Right renal cortex interstitium (tissue), 3 donors: ENCODE measurements at regions not wholly inside any gene's neighbourhood (a gene's known extent, or its start where the extent isn't known, plus 50 kb on each side); places are given as distances from the start of the nearest gene placed in this dataset.

Experiments
- DNase-seq, 3 donors: peaks; one replicate each; pipeline ENCODE4 v3.0.0-alpha.2; 2013; ENCODE audit warnings: low read depth in 3 of 3, low spot score in 2 of 3

DNA sequence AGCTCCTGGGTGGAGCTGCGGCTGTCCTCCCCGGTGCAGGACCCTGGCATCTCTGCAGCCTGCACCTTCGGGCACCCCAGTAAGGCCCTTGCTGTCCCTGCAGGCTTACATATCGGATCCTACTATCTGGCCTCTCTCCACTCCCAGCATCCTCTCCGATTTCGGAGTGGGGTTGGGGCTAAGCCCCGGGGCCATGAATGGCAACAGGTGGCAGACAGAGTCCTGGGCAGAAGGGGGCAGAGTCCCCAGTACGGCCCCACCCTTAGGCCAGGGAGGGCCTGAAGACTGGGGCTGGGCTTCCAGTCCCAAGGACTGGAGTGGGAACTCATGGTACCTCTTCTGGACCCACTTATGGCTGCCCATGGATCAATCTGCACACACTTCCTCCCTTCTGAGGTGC, 180.4 kb upstream of the MC4R start:
- no peak for DNase-seq

DNA sequence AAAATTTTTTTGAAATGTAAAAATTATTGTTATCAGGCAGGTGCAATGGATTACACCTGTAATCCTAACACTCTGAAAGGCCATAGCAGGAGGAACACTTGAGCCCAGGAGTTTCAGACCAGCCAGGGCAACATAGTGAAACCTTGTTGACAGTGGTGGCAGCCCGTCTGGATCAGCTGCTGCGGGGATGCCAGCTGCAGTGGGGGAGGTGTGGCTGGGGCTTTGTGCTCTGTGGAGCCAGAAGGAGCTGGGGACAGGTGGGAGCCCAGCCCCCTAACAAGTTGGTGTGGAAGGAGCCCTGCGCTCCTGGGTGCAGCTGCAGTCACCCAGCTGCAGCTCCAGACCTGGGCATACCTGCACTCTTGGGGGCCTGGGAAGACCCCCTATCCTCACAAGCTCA, 182.4 kb upstream of the MC4R start:
- no peak for DNase-seq

DNA sequence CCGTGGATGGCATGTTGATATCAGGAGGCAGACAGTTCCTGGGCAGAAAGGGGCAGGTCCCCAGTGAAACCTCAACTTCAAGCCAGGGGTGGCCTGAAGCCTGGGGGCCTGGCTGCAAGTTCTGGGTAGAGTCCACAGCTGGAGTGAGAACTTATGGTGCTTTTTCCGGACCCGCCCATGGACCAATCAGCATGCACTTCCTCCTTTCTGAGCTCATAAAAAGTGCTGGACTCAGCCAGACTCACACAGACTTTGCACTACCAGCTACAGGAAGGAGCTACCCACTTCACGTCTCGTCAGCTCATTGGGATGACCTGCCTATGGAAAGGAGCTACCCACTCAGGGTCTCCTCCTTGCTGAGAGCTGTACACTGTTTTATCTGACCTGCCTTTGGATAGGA, 183.1 kb upstream of the MC4R start:
- no peak for DNase-seq

DNA sequence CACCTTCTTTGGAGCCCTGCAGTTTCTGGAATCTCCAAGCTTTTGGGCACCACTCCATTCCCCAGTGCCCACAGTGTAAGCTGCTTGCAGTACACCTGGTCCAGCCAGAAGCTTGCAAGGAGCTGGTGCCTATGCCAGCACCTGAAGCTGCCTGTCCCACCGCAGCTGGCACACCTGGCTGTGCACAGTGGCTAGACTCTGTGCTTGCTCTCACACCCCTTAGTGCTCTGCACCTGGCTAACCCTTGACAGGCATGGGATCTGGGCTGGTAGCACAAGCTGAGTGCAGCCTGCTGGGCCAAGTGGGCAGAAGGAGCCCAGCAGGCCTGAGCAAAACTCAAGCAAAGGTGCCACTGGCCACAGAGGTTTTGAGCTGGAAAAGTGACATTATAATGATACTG, 183.8 kb upstream of the MC4R start:
- DNase-seq = no peak

DNA sequence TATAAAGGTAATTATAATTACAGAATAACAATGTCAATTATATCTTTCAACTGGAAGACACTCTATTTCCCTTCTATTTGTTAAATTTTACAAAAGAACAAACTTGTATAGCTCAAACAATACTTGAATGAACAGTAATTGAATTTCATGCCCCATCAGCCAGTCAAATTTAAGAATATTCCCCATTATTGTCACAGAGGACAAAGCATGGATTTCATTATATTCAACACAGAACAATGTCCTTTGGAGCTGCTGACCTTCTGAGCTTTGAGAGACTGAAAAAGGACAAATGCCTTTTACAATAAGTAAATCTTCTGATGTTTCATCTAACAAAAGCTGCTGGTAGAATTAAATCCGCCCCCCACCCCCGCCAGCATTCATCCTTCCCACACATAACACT, 187.5 kb upstream of the MC4R start:
- DNase-seq = no peak

DNA sequence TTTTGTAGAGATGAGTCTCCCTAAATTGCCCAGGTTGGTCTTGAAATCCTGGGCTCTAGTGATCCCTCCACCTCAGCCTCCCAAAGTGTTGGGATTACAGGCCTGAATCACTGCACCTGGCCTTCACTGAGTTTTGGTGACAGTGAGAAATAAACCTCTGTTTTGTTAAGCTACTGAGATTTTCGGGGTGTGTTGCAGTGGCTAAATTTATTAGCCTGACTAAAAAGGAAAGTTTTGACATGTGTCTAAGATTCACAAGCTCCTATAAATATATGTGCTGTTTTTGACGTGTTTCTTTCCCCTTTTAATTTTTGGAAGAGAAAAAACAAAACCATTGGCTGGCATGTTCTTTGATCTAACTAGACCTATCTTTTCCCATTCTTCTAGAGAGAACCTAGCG, 190.5 kb upstream of the MC4R start:
- no peak for DNase-seq

DNA sequence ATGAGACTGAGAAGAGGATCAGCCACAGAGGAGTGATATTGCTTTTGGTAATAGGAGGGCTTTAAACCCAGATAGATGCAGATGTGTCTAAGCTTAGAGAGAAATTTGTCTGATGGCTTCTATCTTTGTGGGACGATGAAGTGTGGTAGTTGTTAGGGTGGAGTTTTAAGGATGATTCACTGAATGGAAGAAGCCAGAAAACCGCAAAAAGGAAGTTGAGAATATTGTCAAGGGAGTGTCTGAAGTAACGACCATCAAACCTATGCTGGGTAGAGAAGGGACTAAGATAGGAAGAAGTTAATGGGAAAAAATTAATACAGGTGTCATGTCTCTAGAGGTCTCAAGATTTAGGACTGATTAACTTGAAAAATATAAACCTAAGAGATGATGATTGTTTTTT, 195.6 kb upstream of the MC4R start:
- DNase-seq = no peak

DNA sequence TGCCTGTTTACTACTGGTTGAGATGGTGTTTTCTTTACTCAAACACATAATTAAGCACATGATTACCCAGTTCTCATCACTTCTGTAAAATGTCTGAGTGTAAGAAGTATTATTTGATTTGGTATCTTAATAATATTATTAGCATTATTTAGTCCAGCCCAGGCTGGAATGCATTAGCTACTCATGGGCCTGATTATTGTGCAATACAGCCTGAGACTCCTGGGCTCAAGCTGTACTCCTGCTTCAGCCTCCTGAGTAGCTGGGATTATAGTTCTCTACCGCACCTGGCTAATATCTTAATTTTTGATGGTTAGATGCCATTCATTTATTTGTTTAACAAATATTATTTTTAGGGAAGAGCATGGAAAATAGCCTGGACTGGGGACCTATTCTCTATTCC, 197.6 kb upstream of the MC4R start:
- DNase-seq = no peak

DNA sequence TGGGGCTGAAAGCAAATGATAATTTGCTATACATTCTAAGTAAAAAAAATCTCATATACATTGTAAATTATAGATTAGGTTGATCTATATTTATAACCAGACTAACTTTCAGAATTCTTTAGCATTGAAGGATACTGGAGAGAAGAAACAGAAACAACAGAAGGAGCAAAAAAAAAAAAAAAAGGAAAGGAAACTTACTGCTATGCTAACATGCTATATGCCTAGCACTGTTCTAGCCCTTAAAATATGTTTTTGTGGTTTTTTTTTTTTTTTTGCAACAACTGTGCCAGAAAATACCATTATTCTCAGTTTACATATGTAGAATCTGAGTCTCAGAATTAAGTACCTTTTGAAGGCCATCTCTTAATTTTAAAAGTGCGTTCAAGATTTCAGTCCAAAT, 204.9 kb upstream of the MC4R start:
- DNase-seq = no peak

DNA sequence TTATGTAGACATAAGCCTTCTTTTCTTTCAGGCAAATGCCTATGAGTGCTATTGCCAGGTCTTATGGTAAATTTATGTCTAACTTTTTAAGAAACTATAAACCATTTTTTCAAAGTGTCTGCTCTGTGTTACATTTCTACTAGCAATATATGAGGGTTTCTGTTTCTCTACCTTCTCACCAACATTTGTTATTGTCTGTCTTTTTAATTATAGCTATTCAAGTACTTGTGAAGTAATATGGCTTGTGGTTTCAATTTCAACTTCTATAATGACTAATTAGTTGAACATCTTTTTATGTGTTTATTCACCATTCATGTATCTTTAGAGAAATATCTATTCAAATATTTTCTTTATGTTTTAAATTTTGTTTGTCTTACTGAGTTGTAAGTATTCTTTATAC, 213.1 kb upstream of the MC4R start:
- DNase-seq = no peak

DNA sequence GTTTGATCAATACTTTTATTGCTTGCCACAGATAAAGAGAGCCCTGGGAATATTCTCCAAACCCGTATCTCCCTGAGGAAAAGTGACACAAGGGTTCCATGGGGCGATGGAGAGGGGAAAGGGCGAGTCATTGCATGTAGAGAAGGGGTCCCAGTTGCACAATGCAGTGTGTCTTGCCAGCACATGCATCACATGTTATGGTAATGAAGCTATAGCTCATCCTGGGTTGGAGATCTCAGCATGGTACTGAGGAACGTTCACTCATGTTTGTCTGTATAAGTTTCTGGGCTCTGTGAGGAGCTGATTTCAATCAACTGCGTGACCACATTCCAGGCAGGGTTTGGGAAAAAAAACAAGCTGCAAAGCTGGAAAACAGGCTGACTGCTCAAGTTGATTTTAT, 220.7 kb upstream of the MC4R start:
- DNase-seq = no peak

DNA sequence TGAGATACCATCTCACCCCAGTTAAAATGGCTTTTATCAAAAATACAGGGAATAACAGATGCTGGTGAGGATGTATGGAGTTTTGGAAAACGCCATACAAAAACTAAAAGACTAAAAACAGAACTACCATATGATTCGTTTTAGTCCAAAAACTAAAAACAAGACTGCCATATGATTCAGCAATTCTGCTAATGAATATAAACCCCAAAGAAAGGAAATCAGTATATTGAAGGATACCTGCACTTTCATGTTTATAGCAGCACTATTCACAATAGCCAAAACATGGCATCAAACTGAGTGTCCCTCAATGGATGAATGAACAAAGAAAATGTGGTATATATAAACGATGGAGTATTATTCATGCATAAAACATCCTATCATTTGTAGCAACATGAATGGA, 224.4 kb upstream of the MC4R start:
- DNase-seq = no peak

DNA sequence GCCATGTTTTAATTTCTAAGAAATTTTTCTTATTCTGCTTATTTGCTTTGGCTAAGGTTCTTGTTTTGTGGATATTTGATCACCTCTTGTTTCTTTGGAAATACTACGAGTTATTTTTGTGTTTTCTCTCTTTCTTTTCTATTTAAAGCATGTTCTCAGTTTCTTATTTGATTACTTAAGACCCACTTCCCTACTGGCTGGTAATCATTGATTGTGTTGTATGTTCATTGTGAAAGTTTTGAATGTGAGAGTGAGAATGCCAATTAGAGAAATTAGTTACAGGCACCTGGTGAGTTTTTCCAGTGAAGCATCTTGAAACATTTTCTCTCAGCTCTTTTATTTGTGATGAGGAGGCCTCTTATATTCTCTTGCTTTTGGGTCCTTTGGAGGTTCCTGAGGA, 226.7 kb upstream of the MC4R start:
- no peak for DNase-seq

DNA sequence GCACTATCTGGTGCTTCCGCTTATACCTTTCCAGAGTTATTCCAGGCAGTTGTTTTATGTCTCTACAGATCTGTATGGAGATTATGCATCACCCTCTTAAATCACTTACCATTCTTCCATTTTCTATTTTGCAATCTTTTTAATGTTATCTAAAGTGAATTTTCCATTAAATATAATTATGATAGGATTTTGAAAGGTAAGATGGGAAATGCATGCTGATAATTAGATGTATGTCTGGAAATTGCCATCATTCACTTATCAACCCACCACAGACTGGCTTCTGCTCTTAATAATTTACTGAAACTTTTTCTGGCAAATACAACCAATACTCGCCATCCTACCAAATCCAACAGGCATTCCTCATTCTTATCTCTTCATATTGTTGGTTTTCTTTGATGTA, 227.4 kb upstream of the MC4R start:
- DNase-seq = no peak

DNA sequence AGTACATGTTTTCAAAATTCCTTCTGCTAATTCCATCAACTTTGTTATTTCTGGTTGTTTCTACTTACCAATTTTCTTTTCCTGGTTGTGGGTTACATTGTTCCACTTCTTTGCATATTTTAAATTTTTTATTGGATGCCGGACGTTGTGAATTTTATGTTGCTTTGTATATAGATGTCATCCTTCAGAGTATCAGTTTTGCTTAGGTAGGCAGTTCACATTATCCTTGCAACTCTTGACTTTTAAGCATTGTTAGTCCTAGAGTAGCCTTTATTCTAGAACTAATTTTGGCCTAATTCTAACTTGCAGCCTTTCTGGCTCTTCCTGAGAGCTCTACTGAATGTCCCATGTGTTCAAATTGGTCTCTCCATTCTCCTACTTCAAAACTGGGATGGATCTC, 228.7 kb upstream of the MC4R start:
- DNase-seq = no peak

DNA sequence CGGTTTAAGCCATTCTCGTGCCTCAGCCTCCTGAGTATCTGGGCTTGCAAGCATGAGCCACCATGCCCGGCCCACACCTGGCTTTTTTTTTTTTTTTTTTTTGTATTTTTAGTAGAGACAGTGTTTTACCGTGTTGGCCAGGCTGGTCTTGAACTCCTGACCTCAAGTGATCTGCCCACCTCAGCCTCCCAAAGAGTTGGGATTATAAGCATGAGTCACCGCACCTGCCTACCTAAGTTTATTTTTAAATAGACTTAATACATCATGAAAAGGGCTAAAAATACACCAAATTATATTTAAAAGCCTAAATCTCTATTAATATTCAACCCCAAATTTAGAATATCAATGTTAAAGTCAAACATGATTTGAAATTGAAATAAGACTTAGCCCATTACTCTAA, 250.8 kb upstream of the MC4R start:
- DNase-seq = no peak

DNA sequence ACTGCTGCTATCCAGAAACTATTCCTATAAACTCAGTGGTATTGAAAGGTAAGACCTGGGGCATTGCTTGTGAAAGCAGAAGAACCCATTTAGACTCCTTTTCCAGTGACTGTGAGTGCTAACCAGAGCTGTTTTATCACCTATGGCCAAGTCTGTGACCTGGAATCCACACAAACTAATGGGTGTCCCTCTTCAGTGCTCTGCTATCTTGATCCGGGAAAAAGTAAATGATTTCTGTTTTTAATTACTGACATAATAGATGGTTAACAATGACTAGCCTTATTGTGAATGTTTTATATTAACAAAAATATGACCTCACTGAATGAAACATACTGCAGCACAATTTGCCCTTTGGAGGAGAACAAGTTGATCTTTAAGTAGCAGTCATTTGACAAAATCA, 251.6 kb upstream of the MC4R start:
- DNase-seq = no peak

DNA sequence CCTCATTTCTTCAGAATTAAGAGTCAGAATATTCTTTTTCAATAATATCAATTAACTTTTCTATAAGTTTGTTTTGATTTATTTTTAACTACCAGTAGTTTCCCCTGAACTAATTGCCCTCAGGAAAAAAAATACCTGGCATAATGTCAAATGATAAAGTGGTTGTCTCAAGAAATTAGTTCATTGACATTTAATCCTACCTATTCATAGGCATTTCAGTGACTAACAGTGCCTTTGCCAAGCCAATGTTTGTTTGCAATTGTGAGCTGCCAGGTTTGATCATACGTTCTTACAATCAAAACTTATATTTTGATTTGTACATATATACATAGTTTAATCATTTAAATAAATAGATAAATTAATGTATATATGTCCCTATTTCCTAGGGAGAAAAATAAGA, 267.3 kb upstream of the MC4R start:
- no peak for DNase-seq

DNA sequence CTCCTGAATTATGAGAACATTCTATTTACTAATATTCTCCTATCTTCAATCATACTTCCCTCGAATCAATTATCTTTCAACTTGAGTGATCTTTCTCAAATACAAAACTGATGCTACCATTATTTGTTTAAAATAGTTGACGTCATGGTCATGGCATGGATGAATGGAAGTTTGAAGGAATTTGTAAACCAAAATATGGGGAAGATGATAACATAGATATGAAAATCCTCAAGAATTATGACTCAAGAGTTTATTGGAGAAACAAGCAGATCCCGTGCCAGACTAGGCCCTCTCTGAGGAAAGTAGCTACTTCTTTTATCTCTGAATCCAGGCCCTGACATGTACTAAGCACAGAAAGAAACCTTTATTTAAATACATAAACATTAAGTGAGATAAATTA, 270.4 kb upstream of the MC4R start:
- no peak for DNase-seq

DNA sequence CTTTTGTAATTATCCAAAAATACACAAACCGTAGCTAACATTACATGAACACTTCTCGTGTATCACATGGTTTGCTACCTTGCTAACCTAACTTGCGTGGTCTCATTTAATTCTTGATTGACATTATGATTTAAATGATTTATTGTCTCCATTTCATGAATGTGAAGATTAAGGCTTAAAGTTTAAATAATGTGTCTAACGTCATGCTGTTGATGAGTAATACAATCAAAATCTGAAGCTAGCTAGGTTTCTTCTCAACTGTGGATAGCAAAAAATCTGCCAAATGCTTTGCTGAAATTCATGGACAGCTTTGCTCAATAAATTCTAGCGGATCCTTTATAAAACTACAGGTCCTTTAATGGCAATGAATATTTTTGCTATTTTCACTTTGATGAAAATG, 274.1 kb upstream of the MC4R start:
- no peak for DNase-seq

DNA sequence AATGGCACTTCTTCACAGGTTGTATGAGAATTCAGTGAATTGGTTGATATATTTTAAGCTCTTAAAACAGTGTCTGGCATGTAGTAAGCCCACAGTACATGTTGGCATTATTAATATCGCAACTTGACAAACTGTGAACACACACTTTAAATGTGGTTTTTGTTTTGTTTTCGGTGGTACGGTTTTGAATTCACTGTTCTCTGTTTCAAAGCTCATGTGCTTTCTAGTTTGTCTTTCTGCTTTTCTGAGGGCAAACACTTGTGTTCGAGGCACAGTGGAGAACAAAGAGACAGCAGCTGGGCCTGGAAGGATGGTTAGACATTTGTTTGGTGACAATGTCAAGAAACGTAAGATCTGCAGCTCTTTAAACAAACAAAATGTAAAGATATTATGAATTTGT, 276.5 kb upstream of the MC4R start:
- no peak for DNase-seq

DNA sequence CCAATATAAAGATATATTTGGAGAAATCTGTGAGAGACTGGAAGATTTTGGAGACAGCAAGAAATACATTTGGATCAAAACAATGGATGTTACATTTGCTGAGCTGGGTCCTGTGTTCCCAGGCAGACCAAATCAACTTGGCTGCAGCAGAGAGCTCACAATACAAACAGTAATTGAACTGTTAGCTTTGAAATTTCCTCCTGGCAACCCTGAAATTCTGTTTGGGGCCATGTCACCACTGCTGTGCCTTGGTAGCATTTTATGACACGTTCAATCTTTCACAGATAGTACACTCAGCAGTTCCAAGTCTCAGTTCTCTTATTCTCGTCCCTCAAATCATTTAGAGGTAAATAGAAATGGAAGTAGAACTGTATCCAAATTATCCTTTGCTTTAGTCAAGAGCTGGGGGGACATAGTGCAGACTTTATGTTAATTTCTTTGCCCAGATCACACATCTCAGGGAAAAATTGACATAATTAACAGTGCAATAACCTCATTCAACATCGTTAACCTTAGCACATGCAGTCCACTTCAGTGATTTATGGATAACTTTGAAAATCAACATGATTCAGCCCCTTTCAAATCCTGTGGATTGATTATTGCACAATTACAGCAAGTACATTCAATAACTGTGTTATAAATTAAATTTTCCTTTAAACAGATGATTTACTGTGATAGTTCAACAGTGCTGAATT, 277.4 kb upstream of the MC4R start:
- DNase-seq = no peak

DNA sequence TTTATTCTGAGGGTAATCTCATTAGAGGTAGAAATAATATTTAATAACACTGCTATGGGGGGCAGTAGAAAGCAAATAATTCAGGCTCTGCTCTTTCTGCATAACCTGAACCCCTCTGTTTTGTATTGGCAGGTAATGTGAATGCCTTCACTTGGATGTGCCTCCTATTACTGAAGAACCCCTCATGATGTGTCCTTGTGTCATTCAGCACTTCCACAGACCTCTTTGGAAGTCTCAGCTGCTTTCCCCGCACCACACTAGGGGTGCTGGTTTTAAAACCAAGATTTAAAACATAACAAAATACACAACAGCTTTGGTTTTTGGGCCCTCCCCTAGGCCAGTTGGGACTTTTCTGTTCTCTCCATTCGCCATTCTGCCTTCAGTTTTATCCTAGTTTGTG, 281.7 kb upstream of the MC4R start:
- no peak for DNase-seq

DNA sequence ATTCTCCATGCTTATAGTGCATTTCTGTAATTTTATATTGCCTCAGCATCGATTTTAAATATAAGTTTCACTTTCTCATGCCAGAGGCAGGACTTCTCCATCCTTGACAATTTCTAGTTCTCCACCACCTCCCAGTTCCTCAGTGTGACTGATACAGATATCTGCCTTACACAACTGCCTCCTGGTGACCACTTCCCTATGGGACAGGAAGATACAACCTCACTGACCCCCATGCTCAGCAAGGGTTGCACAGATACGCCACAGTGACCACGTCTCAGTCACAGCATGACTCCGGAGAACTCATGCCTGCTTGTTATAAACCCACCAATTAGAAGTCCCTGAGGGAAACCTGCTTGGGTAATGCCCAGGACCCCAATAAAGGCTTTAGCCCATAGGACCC, 284.0 kb upstream of the MC4R start:
- DNase-seq = no peak
